ENCODE measurements at regions not wholly inside any gene's neighbourhood (a gene's known extent, or its start where the extent isn't known, plus 50 kb on each side); places are given as distances from the start of the nearest gene placed in this dataset.
"Not testable (repeated sequence)": the region's sequence is repeated elsewhere in the genome, so short reads cannot be mapped to it uniquely, and the experiment has no call there.

DNA sequence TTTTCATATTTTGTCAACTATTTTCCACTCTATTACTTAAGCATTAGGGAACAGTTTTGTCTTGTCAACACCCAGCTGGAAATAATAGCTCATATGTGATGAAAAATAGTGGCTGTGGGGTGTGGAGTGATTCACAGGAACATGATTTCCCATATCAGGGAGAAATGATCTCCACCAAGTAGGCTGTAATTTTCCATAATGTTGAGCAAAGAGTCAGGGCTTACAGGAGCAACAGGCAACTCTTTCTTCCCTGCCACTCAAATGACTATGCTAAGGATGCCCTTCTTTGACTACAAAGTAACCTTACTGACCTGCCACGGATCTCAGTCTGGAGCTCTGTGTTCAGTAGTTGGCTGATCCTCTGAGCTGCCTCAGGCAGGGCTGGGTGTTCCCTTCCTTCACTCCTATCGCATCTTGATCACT is 90.0 kb upstream of the GATB start:
- no peaks in the 10 kb centered on the region for H4K20me1 ChIP-seq (ENCODE audit: control insufficient read depth, insufficient read depth, low read depth, low read length)
- TF ChIP-seq, protein P1, sequence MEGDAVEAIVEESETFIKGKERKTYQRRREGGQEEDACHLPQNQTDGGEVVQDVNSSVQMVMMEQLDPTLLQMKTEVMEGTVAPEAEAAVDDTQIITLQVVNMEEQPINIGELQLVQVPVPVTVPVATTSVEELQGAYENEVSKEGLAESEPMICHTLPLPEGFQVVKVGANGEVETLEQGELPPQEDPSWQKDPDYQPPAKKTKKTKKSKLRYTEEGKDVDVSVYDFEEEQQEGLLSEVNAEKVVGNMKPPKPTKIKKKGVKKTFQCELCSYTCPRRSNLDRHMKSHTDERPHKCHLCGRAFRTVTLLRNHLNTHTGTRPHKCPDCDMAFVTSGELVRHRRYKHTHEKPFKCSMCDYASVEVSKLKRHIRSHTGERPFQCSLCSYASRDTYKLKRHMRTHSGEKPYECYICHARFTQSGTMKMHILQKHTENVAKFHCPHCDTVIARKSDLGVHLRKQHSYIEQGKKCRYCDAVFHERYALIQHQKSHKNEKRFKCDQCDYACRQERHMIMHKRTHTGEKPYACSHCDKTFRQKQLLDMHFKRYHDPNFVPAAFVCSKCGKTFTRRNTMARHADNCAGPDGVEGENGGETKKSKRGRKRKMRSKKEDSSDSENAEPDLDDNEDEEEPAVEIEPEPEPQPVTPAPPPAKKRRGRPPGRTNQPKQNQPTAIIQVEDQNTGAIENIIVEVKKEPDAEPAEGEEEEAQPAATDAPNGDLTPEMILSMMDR (IDR thresholded peaks at IDR 0.05; ENCODE audit: low read depth, low read length, poor library complexity, severe bottlenecking): no peak
- TF ChIP-seq EZH2phosphoT487 (IDR thresholded peaks at IDR 0.05; ENCODE audit: borderline replicate concordance, low read length): no peak

DNA sequence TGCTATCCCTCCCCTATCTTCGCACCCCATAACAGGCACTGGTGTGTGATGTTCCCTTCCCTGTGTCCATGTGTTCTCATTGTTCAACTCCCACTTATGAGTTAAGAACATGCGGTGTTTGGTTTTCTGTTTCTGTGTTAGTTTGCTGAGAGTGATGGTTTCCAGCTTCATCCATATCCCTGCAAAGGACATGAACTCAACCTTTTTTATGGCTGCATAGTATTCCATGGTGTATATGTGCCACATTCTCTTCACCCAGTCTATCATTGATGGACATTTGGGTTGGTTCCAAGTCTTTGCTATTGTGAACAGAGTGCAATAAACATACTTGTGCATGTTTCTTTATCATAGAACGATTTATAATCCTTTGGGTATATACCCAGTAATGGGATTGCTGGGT is 84.7 kb upstream of the GATB start:
- H3K36me3 ChIP-seq (ENCODE audit: control insufficient read depth, low read length); H3K4me3 ChIP-seq (ENCODE audit: low read length); H4K20me1 ChIP-seq (ENCODE audit: control insufficient read depth, insufficient read depth, low read depth, low read length); H3K9me3 ChIP-seq (ENCODE audit: control insufficient read depth, insufficient read depth, low read length); H3K79me2 ChIP-seq (ENCODE audit: control insufficient read depth, low read length); H3K4me2 ChIP-seq (ENCODE audit: low read length); H3K4me1 ChIP-seq (ENCODE audit: control insufficient read depth, low read length); H3F3A ChIP-seq (ENCODE audit: control insufficient read depth, insufficient read depth); H3K27me3 ChIP-seq (ENCODE audit: control insufficient read depth, low read length); H3K27ac ChIP-seq (ENCODE audit: low read depth, low read length); H3K9me2 ChIP-seq (replicated peaks; ENCODE audit: control insufficient read depth, low read length): not testable (repeated sequence)

More for the DNA sequence above, 90.0 kb upstream of the GATB start:
- Histone ChIP-seq H3K27ac (ENCODE audit: low read depth, low read length) (no peak overlapping the region), H3K4me2 (ENCODE audit: low read length) (no peak overlapping the region), H3K27me3 (ENCODE audit: control insufficient read depth, low read length) (no peaks in the 10 kb centered on the region), H3K9me2 (replicated peaks; ENCODE audit: control insufficient read depth, low read length) (no peaks in the 10 kb centered on the region), H3K36me3 (ENCODE audit: control insufficient read depth, low read length) (no peaks in the 10 kb centered on the region), H3K4me3 (ENCODE audit: low read length) (no peak overlapping the region), H3K9me3 (ENCODE audit: control insufficient read depth, insufficient read depth, low read length) (no peaks in the 10 kb centered on the region), H3K79me2 (ENCODE audit: control insufficient read depth, low read length) (no peaks in the 10 kb centered on the region), H3K4me1 (ENCODE audit: control insufficient read depth, low read length) (no peaks in the 10 kb centered on the region), H3F3A (ENCODE audit: control insufficient read depth, insufficient read depth) (no peaks in the 10 kb centered on the region)

DNA sequence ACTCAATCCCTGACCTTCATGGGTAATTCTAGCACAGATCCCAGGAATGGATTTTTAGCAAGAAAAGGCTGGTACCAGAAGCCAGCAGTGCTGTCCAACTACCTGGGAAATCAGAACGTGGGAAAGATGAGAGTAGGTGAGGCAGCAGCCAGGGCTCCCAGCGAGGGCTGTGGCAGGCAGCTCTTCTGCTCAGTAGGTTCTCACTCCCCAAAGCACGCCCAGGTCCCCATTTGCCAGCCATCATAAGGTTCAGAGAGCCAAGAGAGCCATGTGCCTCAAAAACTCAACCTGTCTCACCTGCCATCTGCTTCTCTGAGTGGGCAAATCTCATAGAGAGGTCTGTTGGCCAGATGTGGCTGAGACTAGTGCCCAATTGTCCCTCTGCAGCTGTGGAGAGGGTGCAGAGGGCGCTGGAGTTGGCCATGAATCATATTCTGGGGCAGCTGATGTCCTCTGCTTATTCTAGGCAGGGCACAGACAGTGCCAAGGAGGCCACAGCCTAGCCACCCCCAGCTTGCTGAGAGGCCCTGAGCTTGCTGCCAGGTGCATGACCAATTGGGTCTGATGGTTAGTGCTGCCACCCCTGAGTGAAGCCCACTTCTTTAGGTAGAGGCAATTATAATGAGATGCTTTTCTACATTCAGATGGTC is 81.7 kb upstream of the GATB start:
- Histone ChIP-seq H3K9me2 (replicated peaks; ENCODE audit: control insufficient read depth, low read length) (no peaks in the 10 kb centered on the region), H3K9me3 (ENCODE audit: control insufficient read depth, insufficient read depth, low read length) (no peaks in the 10 kb centered on the region), H3K36me3 (ENCODE audit: control insufficient read depth, low read length) (no peaks in the 10 kb centered on the region), H3F3A (ENCODE audit: control insufficient read depth, insufficient read depth) (no peaks in the 10 kb centered on the region), H3K27me3 (ENCODE audit: control insufficient read depth, low read length) (no peaks in the 10 kb centered on the region), H4K20me1 (ENCODE audit: control insufficient read depth, insufficient read depth, low read depth, low read length) (no peaks in the 10 kb centered on the region), H3K4me2 (ENCODE audit: low read length) (no peak overlapping the region), H3K4me1 (ENCODE audit: control insufficient read depth, low read length) (no peaks in the 10 kb centered on the region), H3K79me2 (ENCODE audit: control insufficient read depth, low read length) (no peaks in the 10 kb centered on the region), H3K4me3 (ENCODE audit: low read length) (no peak overlapping the region), H3K27ac (ENCODE audit: low read depth, low read length) (no peak overlapping the region)
- TF ChIP-seq, protein P1 (IDR thresholded peaks at IDR 0.05; ENCODE audit: low read depth, low read length, poor library complexity, severe bottlenecking): no peak
- no peak for TF ChIP-seq EZH2phosphoT487 (IDR thresholded peaks at IDR 0.05; ENCODE audit: borderline replicate concordance, low read length)

DNA sequence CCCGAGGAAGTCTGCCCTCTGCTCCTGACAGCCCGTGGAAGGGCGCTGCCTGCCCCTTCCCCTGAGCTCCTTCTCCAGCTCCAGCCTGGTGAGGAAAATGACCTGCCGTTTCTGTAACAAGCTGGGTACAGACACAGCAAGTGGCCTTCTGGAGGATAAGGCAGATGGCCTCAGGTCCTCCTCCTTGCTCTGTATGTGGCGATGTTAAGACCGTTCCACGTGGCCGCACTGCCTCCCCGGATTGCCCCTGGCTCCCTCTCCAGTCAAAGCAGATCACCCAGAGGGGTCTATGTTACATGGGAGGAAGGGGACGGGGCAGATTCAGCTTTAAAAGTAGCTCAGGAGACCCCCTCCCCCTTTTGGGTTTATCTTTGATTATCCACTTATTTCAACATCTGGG is 80.3 kb upstream of the GATB start:
- Histone ChIP-seq H3K79me2 (ENCODE audit: control insufficient read depth, low read length) (no peaks in the 10 kb centered on the region), H3K9me3 (ENCODE audit: control insufficient read depth, insufficient read depth, low read length) (no peaks in the 10 kb centered on the region), H4K20me1 (ENCODE audit: control insufficient read depth, insufficient read depth, low read depth, low read length) (no peaks in the 10 kb centered on the region), H3K27ac (ENCODE audit: low read depth, low read length) (no peak overlapping the region), H3K4me2 (ENCODE audit: low read length) (no peak overlapping the region), H3K36me3 (ENCODE audit: control insufficient read depth, low read length) (no peaks in the 10 kb centered on the region), H3K4me1 (ENCODE audit: control insufficient read depth, low read length) (no peaks in the 10 kb centered on the region), H3K27me3 (ENCODE audit: control insufficient read depth, low read length) (no peaks in the 10 kb centered on the region), H3K9me2 (replicated peaks; ENCODE audit: control insufficient read depth, low read length) (no peaks in the 10 kb centered on the region), H3K4me3 (ENCODE audit: low read length) (no peak overlapping the region), H3F3A (ENCODE audit: control insufficient read depth, insufficient read depth) (no peaks in the 10 kb centered on the region)
- TF ChIP-seq EZH2phosphoT487 (IDR thresholded peaks at IDR 0.05; ENCODE audit: borderline replicate concordance, low read length): no peak
- TF ChIP-seq, protein P1 (IDR thresholded peaks at IDR 0.05; ENCODE audit: low read depth, low read length, poor library complexity, severe bottlenecking): no peak

Data from DOHH2 (cell line).